Common myeloid progenitor, CD34-positive (primary cell): ENCODE measurements at regions not wholly inside any gene's neighbourhood (a gene's known extent, or its start where the extent isn't known, plus 50 kb on each side); places are given as distances from the start of the nearest gene placed in this dataset.

ENCODE experiments used
- CTCF ChIA-PET: fragments of 350-600 bp; sonication (Branson Sonifier 250); formaldehyde crosslinking; loops from one replicate; lab custom pipeline; 2021; ENCODE audit warnings: antibody characterized with exemption; lab: Charles Lee
- POLR2A ChIA-PET: fragments of 350-600 bp; sonication (Branson Sonifier 250); formaldehyde crosslinking; loops from one replicate; lab custom pipeline; 2021; ENCODE audit warnings: antibody characterized with exemption; lab: Charles Lee
- DNase-seq, 3 donors: peaks; one replicate each; pipeline versions ENCODE4 v3.0.0 to v3.0.0-alpha.2; 2013
- H3K27ac ChIP-seq, 2 experiments: 1 replicate in 1 of 2; 2 replicates in 1 of 2; pipeline ENCODE4 v1.7.0; 2013; ENCODE audit warnings: inconsistent platforms in 2 of 2, low read length in 2 of 2, mild to moderate bottlenecking in 2 of 2, low read depth in 1 of 2, moderate library complexity in 1 of 2; ENCODE audit not compliant: severe bottlenecking in 2 of 2, insufficient read depth in 1 of 2, poor library complexity in 1 of 2
- H3K27me3 ChIP-seq, 5 experiments: replicated peaks in 2 of 5; 1 replicate in 3 of 5; 2 replicates in 2 of 5; pipeline versions ENCODE4 v1.6.1 to v1.7.0; 2013; ENCODE audit warnings: low read length in 4 of 5, mild to moderate bottlenecking in 2 of 5, moderate library complexity in 2 of 5, inconsistent platforms in 1 of 5; ENCODE audit not compliant: insufficient read depth in 5 of 5, control insufficient read depth in 4 of 5
- H3K36me3 ChIP-seq, 4 experiments: 1 replicate in 2 of 4; 2 replicates in 2 of 4; pipeline versions ENCODE4 v1.6.1 to v1.7.0; 2013; ENCODE audit warnings: low read length in 3 of 4, control low read depth in 1 of 4, mild to moderate bottlenecking in 1 of 4; ENCODE audit not compliant: control insufficient read depth in 4 of 4, insufficient read depth in 4 of 4
- H3K4me1 ChIP-seq, 4 experiments: 1 replicate in 3 of 4; 2 replicates in 1 of 4; pipeline versions ENCODE4 v1.6.1 to v1.7.1; 2013; ENCODE audit warnings: low read length in 3 of 4, mild to moderate bottlenecking in 3 of 4, control low read depth in 1 of 4, inconsistent platforms in 1 of 4, moderate library complexity in 1 of 4; ENCODE audit not compliant: control insufficient read depth in 4 of 4, insufficient read depth in 4 of 4; ENCODE audit errors: control extremely low read depth in 1 of 4
- H3K4me3 ChIP-seq, 7 experiments: 1 replicate in 4 of 7; 2 replicates in 3 of 7; pipeline versions ENCODE4 v1.5.1 to v1.7.0; 2013; ENCODE audit warnings: mild to moderate bottlenecking in 7 of 7, low read length in 6 of 7, moderate library complexity in 6 of 7, inconsistent platforms in 2 of 7, low read depth in 2 of 7, control low read depth in 1 of 7; ENCODE audit not compliant: insufficient read depth in 4 of 7, control insufficient read depth in 1 of 7; ENCODE audit errors: extremely low read depth in 1 of 7
- H3K9me3 ChIP-seq, 5 experiments: 1 replicate in 4 of 5; 2 replicates in 1 of 5; pipeline versions ENCODE4 v1.6.1 to v1.7.1; 2013; ENCODE audit warnings: low read length in 4 of 5, mild to moderate bottlenecking in 2 of 5, inconsistent platforms in 1 of 5, low read depth in 1 of 5, moderate library complexity in 1 of 5; ENCODE audit not compliant: control insufficient read depth in 4 of 5, insufficient read depth in 2 of 5; ENCODE audit errors: control extremely low read depth in 1 of 5
- WGBS: methylation state at CpG from one replicate; pipeline ENCODE4 v1.1.5; 2013; ENCODE audit not compliant: insufficient coverage; 5-methylcytosine and 5-hydroxymethylcytosine counted together

DNA sequence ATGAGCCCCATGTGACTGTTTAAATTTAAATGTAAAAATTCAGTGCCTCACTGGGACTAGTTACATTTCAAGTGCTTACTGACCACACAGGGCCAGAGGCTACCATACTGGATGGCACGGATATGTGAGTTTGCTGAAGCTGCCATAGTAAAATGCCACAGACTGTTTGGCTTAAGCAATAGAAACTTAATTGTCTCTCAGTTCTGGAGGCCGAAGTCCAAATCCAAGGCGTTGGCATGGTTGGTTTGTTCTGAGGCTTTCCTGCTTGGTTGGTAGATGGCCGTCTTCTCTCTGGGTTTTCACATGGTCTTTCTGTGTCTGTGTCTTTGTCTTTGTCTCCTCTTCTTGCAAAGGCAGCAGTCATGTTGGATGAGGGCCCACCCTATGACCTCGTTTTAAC is 878.9 kb upstream of the RBFOX1 start:
- no peak for DNase-seq
- Histone ChIP-seq H3K9me3 (peaks cover 0 to 2% (median 0%) of the 10 kb centered on the region in 5 experiments), H3K4me3 (no peak overlapping the region), H3K27me3 (no peaks in the 10 kb centered on the region), H3K4me1 (no peaks in the 10 kb centered on the region), H3K27ac (no peak overlapping the region), H3K36me3 (no peaks in the 10 kb centered on the region)
- ChIA-PET POLR2A (no interaction called here), CTCF (no interaction called here)
- 89% methylated on average over 4 of the region's 5 CpGs for WGBS

- Histone ChIP-seq H3K36me3 (no peaks in the 10 kb centered on the region), H3K4me3 (no peak overlapping the region), H3K27ac (no peak overlapping the region), H3K27me3 (no peaks in the 10 kb centered on the region), H3K9me3 (peaks cover 0 to 2% (median 0%) of the 10 kb centered on the region in 5 experiments), H3K4me1 (no peaks in the 10 kb centered on the region)
- CTCF ChIA-PET, result no interaction called here
- POLR2A ChIA-PET, result no interaction called here
- DNase-seq, result no peak
- 95% methylated on average over 13 of the region's 17 CpGs for WGBS
Observed at GRCh38 chr16:6447021-6447790, 885.4 kb upstream of the RBFOX1 start.

DNA sequence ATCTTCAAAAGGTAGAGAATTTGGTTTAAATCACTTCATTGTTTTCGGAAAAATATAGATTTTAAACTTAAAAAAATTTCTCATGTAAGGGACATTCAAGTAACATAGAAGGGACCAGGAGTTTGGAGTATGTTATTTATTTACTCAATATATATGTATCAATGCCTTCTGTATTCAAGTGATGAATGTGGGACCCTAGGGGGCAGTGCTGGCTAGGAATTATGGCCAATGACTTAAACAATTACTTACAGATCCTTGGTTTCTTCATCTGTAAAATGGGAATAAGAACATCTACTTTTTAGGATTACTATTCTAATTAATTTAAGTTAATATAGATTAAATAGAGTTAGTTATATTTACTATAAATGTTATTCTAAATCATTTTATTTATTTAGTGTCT is 886.3 kb upstream of the RBFOX1 start:
- Histone ChIP-seq H3K27me3 (no peaks in the 10 kb centered on the region), H3K36me3 (no peaks in the 10 kb centered on the region), H3K4me3 (no peak overlapping the region), H3K27ac (no peak overlapping the region), H3K9me3 (no peaks in the 10 kb centered on the region), H3K4me1 (no peaks in the 10 kb centered on the region)
- DNase-seq, result no peak
- WGBS, result no CpG with 5 or more reads among the region's 1 CpG
- ChIA-PET POLR2A (no interaction called here), CTCF (no interaction called here)

GRCh38 chr16:6439129-6439528 is 893.5 kb upstream of the RBFOX1 start:
- H3K4me3 ChIP-seq, result no peak overlapping the region
- no peak overlapping the region for H3K27ac ChIP-seq
- ChIA-PET POLR2A (no interaction called here), CTCF (no interaction called here)
- no peaks in the 10 kb centered on the region for H3K9me3 ChIP-seq
- no peaks in the 10 kb centered on the region for H3K4me1 ChIP-seq
- H3K36me3 ChIP-seq, result no peaks in the 10 kb centered on the region
- no peak for DNase-seq
- 76% methylated on average over 5 of the region's 6 CpGs for WGBS
- H3K27me3 ChIP-seq, result no peaks in the 10 kb centered on the region

GRCh38 chr16:6428861-6429260 is 903.8 kb upstream of the RBFOX1 start:
- no peaks in the 10 kb centered on the region for H3K9me3 ChIP-seq
- no peak overlapping the region for H3K4me3 ChIP-seq
- no peak overlapping the region for H3K27ac ChIP-seq
- ChIA-PET POLR2A (no interaction called here), CTCF (no interaction called here)
- H3K36me3 ChIP-seq, result no peaks in the 10 kb centered on the region
- no peaks in the 10 kb centered on the region for H3K4me1 ChIP-seq
- DNase-seq, result no peak
- 90% methylated on average over 8 of the region's 8 CpGs for WGBS
- no peaks in the 10 kb centered on the region for H3K27me3 ChIP-seq

DNA sequence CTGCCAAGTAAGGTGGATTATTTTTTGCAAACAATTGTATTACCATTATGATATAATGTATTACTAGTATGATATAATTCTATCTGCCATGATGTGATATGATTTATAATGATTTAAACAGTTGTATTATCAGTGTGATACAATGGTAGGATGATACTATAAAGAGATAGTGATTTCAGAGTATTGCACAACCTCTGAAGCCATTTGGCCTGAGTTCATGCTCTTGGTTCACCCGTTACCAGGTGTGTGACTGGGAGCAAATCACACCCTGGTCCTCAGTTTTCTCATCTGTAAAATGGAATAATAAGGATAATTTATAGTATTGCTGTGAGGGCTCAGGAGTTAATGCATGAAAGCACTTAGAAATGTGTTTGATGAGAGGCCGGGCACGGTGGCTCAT is 905.0 kb upstream of the RBFOX1 start:
- Histone ChIP-seq H3K27me3 (no peaks in the 10 kb centered on the region), H3K9me3 (peaks cover 0 to 1% (median 0%) of the 10 kb centered on the region in 5 experiments), H3K4me3 (no peak overlapping the region), H3K36me3 (no peaks in the 10 kb centered on the region), H3K4me1 (no peaks in the 10 kb centered on the region), H3K27ac (no peak overlapping the region)
- WGBS, result no CpG with 5 or more reads among the region's 3 CpGs
- no peak for DNase-seq
- POLR2A ChIA-PET, result no interaction called here
- CTCF ChIA-PET, result no interaction called here

DNA sequence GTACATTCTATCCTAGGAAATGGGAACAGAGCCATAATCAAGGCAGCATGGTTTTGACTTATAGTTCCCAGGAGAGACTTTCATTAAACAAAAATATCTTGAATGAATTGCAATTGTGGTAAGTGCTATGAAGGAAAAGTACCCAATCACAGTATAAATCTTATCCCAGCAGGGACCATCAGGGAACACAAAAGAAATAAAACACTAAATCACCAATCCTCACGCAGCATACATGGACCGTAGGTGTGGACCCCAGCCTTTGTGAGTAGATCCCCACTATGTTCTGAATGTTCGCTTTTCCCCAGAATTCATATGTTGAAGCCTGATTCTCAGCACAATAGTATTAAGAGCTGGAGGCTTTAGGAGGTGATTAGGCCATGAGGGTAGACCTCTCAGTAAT is 925.0 kb upstream of the RBFOX1 start:
- CTCF ChIA-PET, result no interaction called here
- no peaks in the 10 kb centered on the region for H3K36me3 ChIP-seq

More for the DNA sequence above, 925.0 kb upstream of the RBFOX1 start:
- Histone ChIP-seq H3K4me3 (no peak overlapping the region), H3K9me3 (no peaks in the 10 kb centered on the region), H3K27me3 (no peaks in the 10 kb centered on the region), H3K4me1 (no peaks in the 10 kb centered on the region), H3K27ac (no peak overlapping the region)
- DNase-seq, result no peak
- whole genome bisulfite sequencing, result 93% methylated on average over 3 of the region's 3 CpGs
- POLR2A ChIA-PET, result no interaction called here
